GM12865 (cell line): ENCODE measurements at regions not wholly inside any gene's neighbourhood (a gene's known extent, or its start where the extent isn't known, plus 50 kb on each side); places are given as distances from the start of the nearest gene placed in this dataset.

Experiments used
- DNase-seq: peaks from one replicate; pipeline ENCODE4 v3.0.0; 2010; ENCODE audit warnings: low read depth
- H3K4me3 ChIP-seq: 2 replicates; pipeline ENCODE4 v1.5.1; 2011; ENCODE audit warnings: mild to moderate bottlenecking, low read depth, low read length, control low read depth
- TF ChIP-seq, protein P1 (sequence below): IDR thresholded peaks from 2 replicates; pipeline ENCODE4 v1.5.1; 2011; ENCODE audit warnings: low read length, control low read depth, low read depth, inconsistent platforms; ENCODE audit not compliant: insufficient read depth; ENCODE audit errors: missing control alignments

DNA sequence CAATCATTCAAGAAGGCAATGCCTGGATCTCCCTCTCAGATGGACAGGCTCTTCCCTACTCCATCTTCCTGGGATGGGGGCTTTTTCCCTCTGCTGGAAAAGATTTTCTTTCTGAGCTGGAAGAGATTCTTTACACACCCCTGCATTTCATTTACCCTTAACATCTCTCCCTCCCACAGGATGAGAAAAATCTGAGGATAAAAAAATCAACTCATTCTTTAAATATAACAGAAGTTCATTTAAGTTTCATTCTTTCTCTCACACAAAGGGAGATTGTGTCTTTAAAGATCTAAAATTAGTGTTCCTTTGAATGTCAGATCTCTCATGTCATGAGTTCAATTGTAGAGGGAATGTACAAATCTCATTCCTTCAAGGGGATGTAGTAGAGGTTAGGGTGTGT is 109.0 kb downstream of the ZNF518B start:
- H3K4me3 ChIP-seq: no peak overlapping the region
- DNase-seq: no peak
- TF ChIP-seq, protein P1, sequence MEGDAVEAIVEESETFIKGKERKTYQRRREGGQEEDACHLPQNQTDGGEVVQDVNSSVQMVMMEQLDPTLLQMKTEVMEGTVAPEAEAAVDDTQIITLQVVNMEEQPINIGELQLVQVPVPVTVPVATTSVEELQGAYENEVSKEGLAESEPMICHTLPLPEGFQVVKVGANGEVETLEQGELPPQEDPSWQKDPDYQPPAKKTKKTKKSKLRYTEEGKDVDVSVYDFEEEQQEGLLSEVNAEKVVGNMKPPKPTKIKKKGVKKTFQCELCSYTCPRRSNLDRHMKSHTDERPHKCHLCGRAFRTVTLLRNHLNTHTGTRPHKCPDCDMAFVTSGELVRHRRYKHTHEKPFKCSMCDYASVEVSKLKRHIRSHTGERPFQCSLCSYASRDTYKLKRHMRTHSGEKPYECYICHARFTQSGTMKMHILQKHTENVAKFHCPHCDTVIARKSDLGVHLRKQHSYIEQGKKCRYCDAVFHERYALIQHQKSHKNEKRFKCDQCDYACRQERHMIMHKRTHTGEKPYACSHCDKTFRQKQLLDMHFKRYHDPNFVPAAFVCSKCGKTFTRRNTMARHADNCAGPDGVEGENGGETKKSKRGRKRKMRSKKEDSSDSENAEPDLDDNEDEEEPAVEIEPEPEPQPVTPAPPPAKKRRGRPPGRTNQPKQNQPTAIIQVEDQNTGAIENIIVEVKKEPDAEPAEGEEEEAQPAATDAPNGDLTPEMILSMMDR: no peak

DNA sequence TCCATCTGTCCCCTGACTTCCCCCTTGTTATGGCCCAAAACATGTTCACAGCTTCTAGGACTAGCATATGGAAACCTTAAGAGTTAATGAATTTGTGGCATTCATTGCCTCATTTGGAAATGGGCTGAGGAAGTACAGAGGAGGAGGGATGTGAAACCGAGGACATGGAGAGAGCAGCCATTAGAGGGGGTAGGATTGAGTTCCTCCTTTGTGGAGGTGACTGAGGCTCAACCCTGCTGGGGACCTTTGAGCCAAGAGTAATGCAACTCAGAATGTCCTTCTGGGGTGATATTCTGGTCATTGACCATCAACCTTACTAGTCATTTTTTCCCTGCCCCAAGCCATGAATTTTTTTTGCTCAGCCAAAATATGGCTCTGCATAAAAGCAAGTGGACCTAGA is 109.4 kb downstream of the ZNF518B start:
- DNase-seq: no peak
- TF ChIP-seq, protein P1: no peak
- H3K4me3 ChIP-seq: no peak overlapping the region

DNA sequence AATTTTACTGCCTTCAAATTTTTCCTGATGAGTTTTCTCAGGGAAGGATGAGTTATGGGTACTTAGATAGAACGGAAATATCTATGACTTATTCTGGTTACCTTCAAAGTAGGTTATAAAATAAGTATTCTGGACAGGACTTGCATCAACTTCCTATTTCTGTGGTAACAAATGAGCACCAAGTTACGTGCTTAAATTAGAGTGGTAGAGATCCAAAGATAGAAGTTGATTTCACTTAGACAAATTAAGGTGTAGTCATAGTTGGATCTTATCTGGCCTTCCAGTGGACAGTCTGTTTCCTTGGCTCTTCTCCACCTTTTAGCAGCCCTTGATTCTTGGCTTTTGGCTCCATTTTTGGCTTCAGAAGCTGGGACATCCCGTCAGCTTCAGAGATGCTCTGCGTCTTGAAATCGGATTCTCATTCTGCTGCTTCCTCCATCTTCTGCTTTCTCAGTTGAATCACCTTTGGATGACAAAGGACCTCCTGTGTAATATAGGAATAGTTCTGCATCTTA is 109.9 kb downstream of the ZNF518B start:
- no peak overlapping the region for H3K4me3 ChIP-seq
- TF ChIP-seq, protein P1: no peak
- no peak for DNase-seq

DNA sequence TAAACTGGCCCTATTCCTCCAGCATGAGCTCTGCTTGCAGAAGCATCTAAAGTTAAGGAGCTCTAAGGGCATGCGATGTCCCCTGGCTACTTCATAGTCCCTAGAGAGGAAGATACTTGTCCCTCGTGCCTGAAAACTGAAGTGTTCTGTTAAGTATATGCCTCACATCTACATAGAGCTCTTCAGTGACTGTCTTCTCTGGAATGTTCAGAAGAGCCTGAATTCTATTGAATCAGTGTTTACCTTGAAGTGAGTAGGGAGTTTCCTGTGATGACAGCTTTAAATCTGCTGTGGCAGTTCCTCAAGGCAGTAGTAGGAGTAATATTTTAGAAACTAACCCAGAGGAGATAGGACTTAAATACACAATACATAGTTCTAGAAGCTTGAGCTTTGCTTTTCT is 111.2 kb downstream of the ZNF518B start:
- TF ChIP-seq, protein P1: no peak
- no peak overlapping the region for H3K4me3 ChIP-seq
- DNase-seq: no peak

DNA sequence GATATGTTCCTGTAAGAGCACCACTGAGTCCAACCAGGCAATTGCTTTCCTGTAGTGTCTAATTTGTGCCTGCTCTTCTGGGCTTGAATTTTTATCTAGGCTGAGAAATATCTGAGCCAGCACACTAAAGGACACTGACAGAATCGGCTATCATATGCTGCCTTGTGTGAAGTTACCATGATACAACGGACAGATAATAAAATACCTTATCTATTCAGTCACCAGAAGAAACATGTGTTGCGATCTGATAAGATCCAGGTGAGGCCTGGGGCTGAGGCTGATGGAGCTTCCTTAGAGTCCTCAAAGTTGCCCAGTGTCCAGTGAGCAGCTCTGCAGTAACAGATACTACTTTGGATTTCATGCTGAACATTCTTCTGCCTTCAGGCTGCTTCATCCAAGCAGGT is 111.8 kb downstream of the ZNF518B start:
- DNase-seq: no peak
- H3K4me3 ChIP-seq: no peak overlapping the region
- TF ChIP-seq, protein P1: no peak

DNA sequence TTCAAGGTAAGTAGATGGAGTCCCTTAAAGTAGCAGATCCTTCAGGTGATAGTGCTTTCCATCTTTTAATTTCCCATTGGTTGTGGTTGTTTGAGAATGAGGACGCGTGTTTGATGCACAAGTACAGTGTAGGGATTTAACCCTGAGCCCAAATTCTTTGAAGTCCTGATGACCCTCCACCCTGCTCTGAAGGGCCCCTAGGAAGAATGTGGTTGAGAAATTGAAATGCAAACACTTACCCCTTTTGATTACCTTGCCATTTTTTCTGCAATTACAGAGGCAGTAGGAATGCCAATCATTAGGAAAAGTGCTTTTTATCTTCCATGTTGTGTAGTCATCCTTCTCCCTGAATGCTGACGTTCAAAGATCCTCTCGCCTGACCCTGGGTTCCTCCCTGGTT is 112.4 kb downstream of the ZNF518B start:
- no peak overlapping the region for H3K4me3 ChIP-seq
- no peak for DNase-seq
- TF ChIP-seq, protein P1: no peak

DNA sequence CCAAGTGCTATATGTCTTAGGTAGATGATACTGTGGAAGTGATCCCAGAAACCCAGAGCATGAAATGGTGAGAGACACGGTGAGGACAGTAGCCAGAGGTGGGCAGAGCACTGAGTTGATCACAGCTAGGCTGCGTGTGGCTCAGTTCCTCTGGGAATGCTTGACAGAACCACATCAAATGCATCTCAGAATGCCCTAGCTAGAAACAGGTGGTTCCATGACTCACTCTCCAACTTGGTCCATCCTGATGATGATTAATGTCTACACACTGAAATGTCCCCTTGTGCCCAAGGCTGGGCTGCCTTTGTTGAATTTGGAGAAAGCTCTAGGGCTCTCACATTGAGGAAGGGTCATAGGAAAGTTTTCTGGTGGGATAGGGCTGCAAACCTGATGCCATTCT is 113.6 kb downstream of the ZNF518B start:
- TF ChIP-seq, protein P1: no peak
- H3K4me3 ChIP-seq: no peak overlapping the region
- no peak for DNase-seq
